HEK293 (cell line): ENCODE measurements at regions not wholly inside any gene's neighbourhood (a gene's known extent, or its start where the extent isn't known, plus 50 kb on each side); places are given as distances from the start of the nearest gene placed in this dataset.

ENCODE experiments used
- CTCF ChIA-PET: fragments of 350-600 bp; formaldehyde crosslinking; extraction: SDS; loops from one replicate; lab custom pipeline; 2021; ENCODE audit warnings: antibody characterized with exemption; lab: Yijun Ruan, JAX
- POLR2A ChIA-PET: fragments of 300-600 bp; formaldehyde crosslinking; extraction: SDS; loops from one replicate; lab custom pipeline; 2020; ENCODE audit warnings: antibody characterized with exemption, inconsistent platforms; lab: Yijun Ruan, JAX
- H3K27ac ChIP-seq: fragments of 200-500 bp; sonication (Bioruptor generic); 2 replicates; pipeline ENCODE4 v1.5.1; 2014; ENCODE audit warnings: low read depth, low read length, control low read depth, inconsistent platforms; ENCODE audit errors: extremely low read depth
- H3K36me3 ChIP-seq, 2 experiments: fragments of 200-500 bp in 1 of 2; sonication (Bioruptor generic) in 1 of 2; 1 replicate in 1 of 2; 2 replicates in 1 of 2; pipeline ENCODE4 v1.5.1; 2014 to 2017; ENCODE audit warnings: inconsistent platforms in 2 of 2, low read length in 2 of 2; ENCODE audit not compliant: control insufficient read depth in 2 of 2, insufficient read depth in 1 of 2
- H3K4me1 ChIP-seq: fragments of 200-500 bp; sonication (Bioruptor generic); 2 replicates; pipeline ENCODE4 v1.5.1; 2014; ENCODE audit warnings: mild to moderate bottlenecking, low read length, inconsistent platforms; ENCODE audit not compliant: control insufficient read depth, insufficient read depth
- H3K4me3 ChIP-seq: 2 replicates; pipeline ENCODE4 v1.5.1; 2011; ENCODE audit warnings: low read depth, mild to moderate bottlenecking, control low read depth, low read length, moderate library complexity
- H3K9me3 ChIP-seq: fragments of 200-500 bp; sonication (Bioruptor generic); 2 replicates; pipeline ENCODE4 v1.5.1; 2014; ENCODE audit warnings: low read depth, low read length, inconsistent platforms; ENCODE audit not compliant: control insufficient read depth, insufficient read depth
- BCL11B ChIP-seq: fragments of 450-650 bp; formaldehyde crosslinking; IDR thresholded peaks from 2 replicates; pipeline ENCODE4 v1.5.1; 2016; ENCODE audit warnings: low read depth, missing biosample characterization, missing genetic modification characterization
- GLI2 ChIP-seq: fragments of 450-650 bp; formaldehyde crosslinking; IDR thresholded peaks from 2 replicates; pipeline ENCODE4; 2017; ENCODE audit warnings: missing biosample characterization, missing genetic modification characterization, low read depth, borderline replicate concordance
- GLIS1 ChIP-seq: fragments of 450-650 bp; formaldehyde crosslinking; IDR thresholded peaks from 2 replicates; pipeline ENCODE4 v1.5.1; 2016; ENCODE audit warnings: missing biosample characterization, missing genetic modification characterization
- KLF7 ChIP-seq: fragments of 450-650 bp; formaldehyde crosslinking; IDR thresholded peaks from 2 replicates; pipeline ENCODE4 v1.5.1; 2016; ENCODE audit warnings: missing biosample characterization, missing genetic modification characterization, borderline replicate concordance
- KLF9 ChIP-seq: fragments of 450-650 bp; formaldehyde crosslinking; IDR thresholded peaks from 2 replicates; pipeline ENCODE4 v1.5.1; 2016; ENCODE audit warnings: missing biosample characterization, missing genetic modification characterization, low read depth
- MYNN ChIP-seq: fragments of 450-650 bp; formaldehyde crosslinking; IDR thresholded peaks from 2 replicates; pipeline ENCODE4 v1.5.1; 2016; ENCODE audit warnings: missing biosample characterization, missing genetic modification characterization, borderline replicate concordance
- REPIN1 ChIP-seq: fragments of 450-650 bp; formaldehyde crosslinking; IDR thresholded peaks from 2 replicates; pipeline ENCODE4 v1.5.1; 2017; ENCODE audit warnings: missing biosample characterization, missing genetic modification characterization, low read depth
- ZEB2 ChIP-seq: fragments of 450-650 bp; formaldehyde crosslinking; IDR thresholded peaks from 2 replicates; pipeline ENCODE4 v1.5.1; 2016; ENCODE audit warnings: missing biosample characterization, missing genetic modification characterization
- ZFHX2 ChIP-seq: fragments of 450-650 bp; formaldehyde crosslinking; conservative IDR thresholded peaks from 2 replicates; pipeline ENCODE4 v1.5.1; 2016; ENCODE audit warnings: missing biosample characterization, missing genetic modification characterization
- ZNF239 ChIP-seq: fragments of 450-650 bp; formaldehyde crosslinking; IDR thresholded peaks from 2 replicates; pipeline ENCODE4 v1.5.1; 2016; ENCODE audit warnings: missing biosample characterization, missing genetic modification characterization
- ZNF248 ChIP-seq: fragments of 450-650 bp; formaldehyde crosslinking; IDR thresholded peaks from 2 replicates; pipeline ENCODE4 v1.5.1; 2017; ENCODE audit warnings: missing biosample characterization, missing genetic modification characterization
- ZNF311 ChIP-seq: fragments of 450-650 bp; formaldehyde crosslinking; IDR thresholded peaks from 2 replicates; pipeline ENCODE4 v1.5.1; 2017; ENCODE audit warnings: missing biosample characterization, missing genetic modification characterization, borderline replicate concordance
- ZNF426 ChIP-seq: fragments of 450-650 bp; formaldehyde crosslinking; IDR thresholded peaks from 2 replicates; pipeline ENCODE4 v1.5.1; 2017; ENCODE audit warnings: missing biosample characterization, missing genetic modification characterization, mild to moderate bottlenecking, inconsistent platforms, moderate library complexity
- ZNF433 ChIP-seq: fragments of 450-650 bp; formaldehyde crosslinking; IDR thresholded peaks from 2 replicates; pipeline ENCODE4 v1.5.1; 2016; ENCODE audit warnings: missing biosample characterization, missing genetic modification characterization, low read depth
- ZNF521 ChIP-seq: fragments of 450-650 bp; formaldehyde crosslinking; IDR thresholded peaks from 2 replicates; pipeline ENCODE4 v1.5.1; 2017; ENCODE audit warnings: missing biosample characterization, mild to moderate bottlenecking, missing genetic modification characterization
- ZNF544 ChIP-seq: fragments of 450-650 bp; formaldehyde crosslinking; IDR thresholded peaks from 2 replicates; pipeline ENCODE4 v1.5.0; 2017; ENCODE audit warnings: missing biosample characterization, missing genetic modification characterization
- ZNF600 ChIP-seq: fragments of 450-650 bp; formaldehyde crosslinking; IDR thresholded peaks from 2 replicates; pipeline ENCODE4 v1.5.1; 2016; ENCODE audit warnings: missing biosample characterization, missing genetic modification characterization
- ZNF664 ChIP-seq: fragments of 450-650 bp; formaldehyde crosslinking; IDR thresholded peaks from 2 replicates; pipeline ENCODE4 v1.5.1; 2016; ENCODE audit warnings: missing biosample characterization, missing genetic modification characterization
- ZNF677 ChIP-seq: fragments of 450-650 bp; IDR thresholded peaks from 2 replicates; pipeline ENCODE4 v1.5.0; 2018; ENCODE audit warnings: missing biosample characterization, mild to moderate bottlenecking, missing genetic modification characterization, moderate library complexity
- ZNF701 ChIP-seq: fragments of 450-650 bp; formaldehyde crosslinking; IDR thresholded peaks from 2 replicates; pipeline ENCODE4 v1.5.1; 2016; ENCODE audit warnings: missing biosample characterization, missing genetic modification characterization
- ZSCAN16 ChIP-seq: fragments of 450-650 bp; formaldehyde crosslinking; IDR thresholded peaks from 2 replicates; pipeline ENCODE4 v1.5.1; 2016; ENCODE audit warnings: missing biosample characterization, missing genetic modification characterization
- ZSCAN23 ChIP-seq: fragments of 450-650 bp; formaldehyde crosslinking; IDR thresholded peaks from 2 replicates; pipeline ENCODE4 v1.5.1; 2016; ENCODE audit warnings: missing biosample characterization, missing genetic modification characterization
- TF ChIP-seq, protein P1 (sequence below): fragments of 450-650 bp; formaldehyde crosslinking; IDR thresholded peaks from 2 replicates; pipeline ENCODE4 v1.5.1; 2016; ENCODE audit warnings: missing biosample characterization, missing genetic modification characterization
- TF ChIP-seq, protein P2 (sequence below): fragments of 450-650 bp; formaldehyde crosslinking; IDR thresholded peaks from 2 replicates; pipeline ENCODE4 v1.5.1; 2016; ENCODE audit warnings: missing biosample characterization, missing genetic modification characterization, borderline replicate concordance
- TF ChIP-seq, protein P3 (sequence below): fragments of 450-650 bp; formaldehyde crosslinking; IDR thresholded peaks from 2 replicates; pipeline ENCODE4 v1.5.1; 2016; ENCODE audit warnings: missing biosample characterization, missing genetic modification characterization

DNA sequence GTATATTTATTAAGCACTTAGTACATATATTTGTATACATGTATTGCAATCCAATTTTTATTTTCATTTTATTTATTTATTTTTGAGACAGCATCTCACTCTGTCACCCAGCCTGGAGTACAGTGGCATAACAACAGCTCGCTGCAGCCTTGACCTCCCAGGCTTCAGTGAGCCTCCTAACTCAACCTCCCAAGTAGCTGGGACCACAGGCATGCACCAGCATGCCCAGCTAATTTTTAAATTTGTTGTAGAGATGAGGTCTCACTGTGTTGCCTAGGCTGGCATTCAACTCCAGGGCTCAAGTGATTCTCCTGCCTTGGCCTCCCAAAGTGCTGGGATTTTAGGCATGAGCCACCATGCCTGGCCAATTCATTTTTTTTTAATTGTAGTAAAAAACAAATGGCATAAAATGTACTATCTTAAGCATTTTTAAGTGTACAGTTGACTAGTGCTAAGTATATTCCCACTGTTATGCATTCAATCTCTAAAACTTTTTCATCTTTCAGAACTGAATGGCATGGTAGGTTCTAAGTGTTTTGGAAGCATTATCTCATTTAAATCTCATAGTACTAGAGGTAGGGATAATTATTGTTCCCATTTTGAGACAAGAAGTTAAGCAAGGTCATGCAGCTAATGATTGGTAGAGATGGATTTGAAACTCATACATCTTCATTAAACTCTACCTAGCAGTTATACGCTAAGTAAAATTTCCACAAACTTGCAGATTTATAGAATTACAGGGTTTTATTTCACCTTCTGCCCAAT lies 264.0 kb upstream of the NFE2L3 start:
- peaks cover 12% of the 10 kb centered on the region for H3K4me1 ChIP-seq
- H3K36me3 ChIP-seq = no peaks in the 10 kb centered on the region
- CTCF ChIA-PET = interaction anchor here (1.9 to 2.8 kb wide), 2 partner anchors 14 to 477 kb away, joined by 6 to 12 read pairs; no protein-coding TSS in a partner anchor
- no peaks in the 10 kb centered on the region for H3K9me3 ChIP-seq
- no peak overlapping the region for H3K4me3 ChIP-seq
- POLR2A ChIA-PET = no interaction called here
- TF ChIP-seq, protein P1, sequence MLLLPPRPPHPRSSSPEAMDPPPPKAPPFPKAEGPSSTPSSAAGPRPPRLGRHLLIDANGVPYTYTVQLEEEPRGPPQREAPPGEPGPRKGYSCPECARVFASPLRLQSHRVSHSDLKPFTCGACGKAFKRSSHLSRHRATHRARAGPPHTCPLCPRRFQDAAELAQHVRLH (tag by site-specific recombination) = no peak
- peak; percentile 91 for TF ChIP-seq GLIS1 (tag by site-specific recombination)
- TF ChIP-seq ZNF664 (tag by site-specific recombination) = peak; percentile 93
- no peak overlapping the region for H3K27ac ChIP-seq

DNA sequence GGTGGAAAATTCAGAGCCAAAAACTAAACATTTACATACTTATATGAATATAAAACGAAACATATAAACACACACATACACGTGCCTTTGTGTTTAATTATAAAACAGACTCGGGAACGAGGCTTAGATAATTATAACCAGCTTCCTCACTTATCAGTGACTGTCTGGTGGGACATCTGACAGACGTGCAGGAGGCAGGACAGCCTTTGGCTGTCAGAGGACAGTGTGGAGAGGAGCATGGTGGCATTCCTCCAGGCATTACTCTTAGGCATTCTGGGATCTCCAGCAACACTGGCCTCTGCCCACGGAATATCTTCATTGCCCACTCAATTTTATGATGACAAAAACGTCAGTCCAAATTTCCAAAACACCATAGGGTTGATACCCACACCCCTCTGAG lies 262.2 kb upstream of the NFE2L3 start:
- CTCF ChIA-PET = interaction anchor here (0.6 to 2.8 kb wide), 4 partner anchors 23 to 476 kb away, joined by 3 to 12 read pairs (median 5); no protein-coding TSS in a partner anchor
- Histone ChIP-seq H3K27ac (no peak overlapping the region; the same call in 1 of the 2 replicates), H3K36me3 (no peaks in the 10 kb centered on the region), H3K4me1 (peaks cover 13% of the 10 kb centered on the region), H3K4me3 (no peak overlapping the region), H3K9me3 (no peaks in the 10 kb centered on the region)
- POLR2A ChIA-PET = no interaction called here
- TF ChIP-seq MYNN (no peak), BCL11B (tag by site-specific recombination) (no peak), ZNF248 (tag by site-specific recombination) (no peak), ZEB2 (no peak), KLF9 (tag by site-specific recombination) (no peak), ZFHX2 (tag by site-specific recombination) (peak; percentile 50)
- TF ChIP-seq, protein P2, sequence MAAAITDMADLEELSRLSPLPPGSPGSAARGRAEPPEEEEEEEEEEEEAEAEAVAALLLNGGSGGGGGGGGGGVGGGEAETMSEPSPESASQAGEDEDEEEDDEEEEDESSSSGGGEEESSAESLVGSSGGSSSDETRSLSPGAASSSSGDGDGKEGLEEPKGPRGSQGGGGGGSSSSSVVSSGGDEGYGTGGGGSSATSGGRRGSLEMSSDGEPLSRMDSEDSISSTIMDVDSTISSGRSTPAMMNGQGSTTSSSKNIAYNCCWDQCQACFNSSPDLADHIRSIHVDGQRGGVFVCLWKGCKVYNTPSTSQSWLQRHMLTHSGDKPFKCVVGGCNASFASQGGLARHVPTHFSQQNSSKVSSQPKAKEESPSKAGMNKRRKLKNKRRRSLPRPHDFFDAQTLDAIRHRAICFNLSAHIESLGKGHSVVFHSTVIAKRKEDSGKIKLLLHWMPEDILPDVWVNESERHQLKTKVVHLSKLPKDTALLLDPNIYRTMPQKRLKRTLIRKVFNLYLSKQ (tag by site-specific recombination) = no peak

GRCh38 chr7:25891591-25891990 lies 260.4 kb upstream of the NFE2L3 start:
- TF ChIP-seq ZNF433 (no peak), ZNF239 (tag by site-specific recombination) (no peak), ZNF701 (no peak), ZSCAN23 (tag by site-specific recombination) (no peak), ZSCAN16 (no peak), ZNF677 (tag by site-specific recombination) (no peak), ZNF311 (no peak), ZNF600 (tag by site-specific recombination) (no peak), GLI2 (no peak), KLF7 (tag by site-specific recombination) (no peak), ZNF544 (tag by site-specific recombination) (no peak), ZNF426 (tag by site-specific recombination) (no peak), REPIN1 (tag by site-specific recombination) (no peak), ZNF521 (tag by site-specific recombination) (no peak)
- TF ChIP-seq, protein P3, sequence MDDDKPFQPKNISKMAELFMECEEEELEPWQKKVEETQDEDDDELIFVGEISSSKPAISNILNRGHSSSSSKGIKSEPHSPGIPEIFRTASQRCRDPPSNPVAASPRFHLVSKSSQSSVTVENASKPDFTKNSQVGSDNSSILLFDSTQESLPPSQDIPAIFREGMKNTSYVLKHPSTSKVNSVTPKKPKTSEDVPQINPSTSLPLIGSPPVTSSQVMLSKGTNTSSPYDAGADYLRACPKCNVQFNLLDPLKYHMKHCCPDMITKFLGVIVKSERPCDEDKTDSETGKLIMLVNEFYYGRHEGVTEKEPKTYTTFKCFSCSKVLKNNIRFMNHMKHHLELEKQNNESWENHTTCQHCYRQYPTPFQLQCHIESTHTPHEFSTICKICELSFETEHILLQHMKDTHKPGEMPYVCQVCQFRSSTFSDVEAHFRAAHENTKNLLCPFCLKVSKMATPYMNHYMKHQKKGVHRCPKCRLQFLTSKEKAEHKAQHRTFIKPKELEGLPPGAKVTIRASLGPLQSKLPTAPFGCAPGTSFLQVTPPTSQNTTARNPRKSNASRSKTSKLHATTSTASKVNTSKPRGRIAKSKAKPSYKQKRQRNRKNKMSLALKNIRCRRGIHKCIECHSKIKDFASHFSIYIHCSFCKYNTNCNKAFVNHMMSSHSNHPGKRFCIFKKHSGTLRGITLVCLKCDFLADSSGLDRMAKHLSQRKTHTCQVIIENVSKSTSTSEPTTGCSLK (tag by site-specific recombination) = no peak
- POLR2A ChIA-PET = no interaction called here
- H3K36me3 ChIP-seq = no peaks in the 10 kb centered on the region
- H3K9me3 ChIP-seq = no peaks in the 10 kb centered on the region
- peaks cover 14% of the 10 kb centered on the region for H3K4me1 ChIP-seq
- H3K27ac ChIP-seq = no peak overlapping the region
- no peak overlapping the region for H3K4me3 ChIP-seq
- CTCF ChIA-PET = interaction anchor here (0.6 to 7.5 kb wide), 6 partner anchors 11 to 1268 kb away, joined by 3 to 167 read pairs (median 4); no protein-coding TSS in a partner anchor
